GM19025 (cell line): ENCODE measurements at regions not wholly inside any gene's neighbourhood (a gene's known extent, or its start where the extent isn't known, plus 50 kb on each side); places are given as distances from the start of the nearest gene placed in this dataset.

Experiments
- ATAC-seq: cut with Tn5 transposase; IDR thresholded peaks from one replicate; pipeline ENCODE4 v1.9.1; 2021; ENCODE audit warnings: mild to moderate bottlenecking, low read depth, moderate library complexity; ENCODE audit not compliant: unreplicated experiment

GRCh38 chr22:47810505-47811500 is 1048.4 kb downstream of the TBC1D22A start:
- no peak for ATAC-seq

GRCh38 chr22:47808886-47809620 is 1046.6 kb downstream of the TBC1D22A start:
- ATAC-seq, result no peak

- no peak for ATAC-seq
These were observed 1045.8 kb downstream of the TBC1D22A start for GRCh38 chr22:47808236-47808635.

- no peak for ATAC-seq
These were observed 1045.1 kb downstream of the TBC1D22A start for GRCh38 chr22:47807506-47807905.

GRCh38 chr22:47806894-47807293 is 1044.4 kb downstream of the TBC1D22A start:
- no peak for ATAC-seq

- ATAC-seq, result no peak
These were observed 1043.0 kb downstream of the TBC1D22A start for GRCh38 chr22:47805394-47805935.

- no peak for ATAC-seq
These were observed 1041.8 kb downstream of the TBC1D22A start for GRCh38 chr22:47804281-47804680.

- no peak for ATAC-seq
These were observed 1040.0 kb downstream of the TBC1D22A start for GRCh38 chr22:47802421-47802820.

- no peak for ATAC-seq
These were observed 1039.2 kb downstream of the TBC1D22A start for GRCh38 chr22:47801541-47802245.

GRCh38 chr22:47798229-47798628 is 1035.8 kb downstream of the TBC1D22A start:
- ATAC-seq, result no peak

- ATAC-seq, result no peak
These were observed 1035.0 kb downstream of the TBC1D22A start for GRCh38 chr22:47797342-47797945.

GRCh38 chr22:47796128-47796908 is 1033.9 kb downstream of the TBC1D22A start:
- ATAC-seq, result no peak

GRCh38 chr22:47795477-47796127 is 1033.2 kb downstream of the TBC1D22A start:
- ATAC-seq, result no peak

- ATAC-seq, result no peak
These were observed 1032.4 kb downstream of the TBC1D22A start for GRCh38 chr22:47794851-47795250.

- no peak for ATAC-seq
These were observed 1031.1 kb downstream of the TBC1D22A start for GRCh38 chr22:47793304-47794101.

GRCh38 chr22:47789171-47789570 is 1026.7 kb downstream of the TBC1D22A start:
- ATAC-seq, result no peak

- no peak for ATAC-seq
These were observed 1026.0 kb downstream of the TBC1D22A start for GRCh38 chr22:47788461-47788860.
